GM19397 (cell line): ENCODE measurements at regions not wholly inside any gene's neighbourhood (a gene's known extent, or its start where the extent isn't known, plus 50 kb on each side); places are given as distances from the start of the nearest gene placed in this dataset.

Experiments
- ATAC-seq: cut with Tn5 transposase; IDR thresholded peaks from one replicate; pipeline ENCODE4 v1.9.1; 2021; ENCODE audit warnings: mild to moderate bottlenecking, moderate library complexity; ENCODE audit not compliant: unreplicated experiment

GRCh38 chr11:104661901-104662300, 236.4 kb downstream of the CASP12 start:
- ATAC-seq: no peak

GRCh38 chr11:104661471-104661870, 236.8 kb downstream of the CASP12 start:
- ATAC-seq: no peak

- no peak for ATAC-seq
Observed at GRCh38 chr11:104658177-104658576, 240.1 kb downstream of the CASP12 start.

GRCh38 chr11:104657083-104657482, 241.2 kb downstream of the CASP12 start:
- ATAC-seq: no peak

- no peak for ATAC-seq
Observed at GRCh38 chr11:104655066-104655465, 243.2 kb downstream of the CASP12 start.

GRCh38 chr11:104654181-104654813, 244.0 kb downstream of the CASP12 start:
- no peak for ATAC-seq

- no peak for ATAC-seq
Observed at GRCh38 chr11:104653407-104653806, 244.9 kb downstream of the CASP12 start.

- no peak for ATAC-seq
Observed at GRCh38 chr11:104652996-104653395, 245.3 kb downstream of the CASP12 start.

GRCh38 chr11:104650234-104650633, 248.0 kb downstream of the CASP12 start:
- no peak for ATAC-seq

GRCh38 chr11:104649002-104649401, 249.3 kb downstream of the CASP12 start:
- no peak for ATAC-seq

GRCh38 chr11:104645261-104646222, 252.7 kb downstream of the CASP12 start:
- ATAC-seq: no peak

GRCh38 chr11:104637662-104638170, 260.5 kb downstream of the CASP12 start:
- no peak for ATAC-seq

GRCh38 chr11:104633226-104633625, 265.0 kb downstream of the CASP12 start:
- ATAC-seq: no peak

- no peak for ATAC-seq
Observed at GRCh38 chr11:104630352-104630751, 267.9 kb downstream of the CASP12 start.

- no peak for ATAC-seq
Observed at GRCh38 chr11:104625246-104625645, 273.0 kb downstream of the CASP12 start.

- ATAC-seq: no peak
Observed at GRCh38 chr11:104624021-104624420, 274.2 kb downstream of the CASP12 start.

- ATAC-seq: no peak
Observed at GRCh38 chr11:104623518-104623917, 274.7 kb downstream of the CASP12 start.

GRCh38 chr11:104620991-104621390, 277.3 kb downstream of the CASP12 start:
- no peak for ATAC-seq

- no peak for ATAC-seq
Observed at GRCh38 chr11:104619751-104620150, 278.5 kb downstream of the CASP12 start.

- ATAC-seq: no peak
Observed at GRCh38 chr11:104618954-104619353, 279.3 kb downstream of the CASP12 start.

- ATAC-seq: no peak
Observed at GRCh38 chr11:104614961-104615360, 283.3 kb downstream of the CASP12 start.

- ATAC-seq: no peak
Observed at GRCh38 chr11:104614117-104614680, 284.1 kb downstream of the CASP12 start.
